HPDE6-E6E7 (cell line): ENCODE measurements at regions not wholly inside any gene's neighbourhood (a gene's known extent, or its start where the extent isn't known, plus 50 kb on each side); places are given as distances from the start of the nearest gene placed in this dataset.

Experiments
- DNase-seq: peaks from one replicate; pipeline ENCODE4 v3.0.0; 2011; ENCODE audit warnings: missing footprints; ENCODE audit errors: extremely low spot score

- no peak for DNase-seq
These were observed 401.7 kb upstream of the CELF4 start for GRCh38 chr18:37967261-37967660.

- peak; percentile 11 for DNase-seq
These were observed 400.0 kb upstream of the CELF4 start for GRCh38 chr18:37965572-37965970.

- no peak for DNase-seq
These were observed 399.4 kb upstream of the CELF4 start for GRCh38 chr18:37964885-37965571.

GRCh38 chr18:37963837-37964236, 398.2 kb upstream of the CELF4 start:
- no peak for DNase-seq

GRCh38 chr18:37962316-37962966, 396.8 kb upstream of the CELF4 start:
- no peak for DNase-seq

- no peak for DNase-seq
These were observed 392.9 kb upstream of the CELF4 start for GRCh38 chr18:37958499-37958898.

- DNase-seq = no peak
These were observed 391.3 kb upstream of the CELF4 start for GRCh38 chr18:37956902-37957301.

- no peak for DNase-seq
These were observed 390.4 kb upstream of the CELF4 start for GRCh38 chr18:37956020-37956419.

GRCh38 chr18:37955201-37955600, 389.6 kb upstream of the CELF4 start:
- DNase-seq = no peak

GRCh38 chr18:37953876-37954275, 388.3 kb upstream of the CELF4 start:
- no peak for DNase-seq

GRCh38 chr18:37948471-37948870, 382.9 kb upstream of the CELF4 start:
- DNase-seq = no peak

- no peak for DNase-seq
These were observed 380.7 kb upstream of the CELF4 start for GRCh38 chr18:37946324-37946723.

- no peak for DNase-seq
These were observed 379.2 kb upstream of the CELF4 start for GRCh38 chr18:37944700-37945270.

- DNase-seq = no peak
These were observed 371.7 kb upstream of the CELF4 start for GRCh38 chr18:37937287-37937686.

- no peak for DNase-seq
These were observed 369.5 kb upstream of the CELF4 start for GRCh38 chr18:37935086-37935485.

- DNase-seq = no peak
These were observed 365.0 kb upstream of the CELF4 start for GRCh38 chr18:37930640-37931039.

GRCh38 chr18:37922162-37922561, 356.6 kb upstream of the CELF4 start:
- DNase-seq = no peak

GRCh38 chr18:37920865-37921264, 355.3 kb upstream of the CELF4 start:
- DNase-seq = no peak

GRCh38 chr18:37913051-37913450, 347.5 kb upstream of the CELF4 start:
- no peak for DNase-seq

GRCh38 chr18:37902344-37902743, 336.7 kb upstream of the CELF4 start:
- DNase-seq = no peak

GRCh38 chr18:37900326-37900725, 334.7 kb upstream of the CELF4 start:
- DNase-seq = no peak

- no peak for DNase-seq
These were observed 324.4 kb upstream of the CELF4 start for GRCh38 chr18:37889963-37890362.

- no peak for DNase-seq
These were observed 309.1 kb upstream of the CELF4 start for GRCh38 chr18:37874721-37875120.
